ENCODE measurements at regions not wholly inside any gene's neighbourhood (a gene's known extent, or its start where the extent isn't known, plus 50 kb on each side); places are given as distances from the start of the nearest gene placed in this dataset.

- intact Hi-C loops (cut with micrococcal nuclease; ENCODE audit: unreplicated experiment), result no loop called here
- no peaks in the 10 kb centered on the region for H3K27me3 Mint-ChIP-seq (ENCODE audit: insufficient read depth, unreplicated experiment)
- no peak for DNase-seq
- CTCF ChIA-PET, result no interaction called here
- Histone ChIP-seq H3K4me3 (ENCODE audit: low read depth, low read length) (no peak overlapping the region), H3K9me3 (no peaks in the 10 kb centered on the region), H3K27me3 (replicated peaks; ENCODE audit: control insufficient read depth, insufficient read depth, low read length) (no peaks in the 10 kb centered on the region), H3K36me3 (ENCODE audit: control insufficient read depth, insufficient read depth, low read length) (no peaks in the 10 kb centered on the region), H3K4me1 (no peaks in the 10 kb centered on the region)
- POLR2A ChIA-PET, result no interaction called here
- no peak for TF ChIP-seq CTCF (IDR thresholded peaks at IDR 0.05; ENCODE audit: insufficient read depth in 1 of 2, low read depth in 1 of 2, low read length in 1 of 2, severe bottlenecking in 1 of 2, unreplicated experiment in 1 of 2)
- peaks cover 10% of the 10 kb centered on the region for H3K36me3 Mint-ChIP-seq (ENCODE audit: insufficient read depth, unreplicated experiment)
- H3K4me3 Mint-ChIP-seq (ENCODE audit: unreplicated experiment), result no peak overlapping the region
- H3K4me1 Mint-ChIP-seq (ENCODE audit: low read depth, unreplicated experiment), result no peaks in the 10 kb centered on the region
- no TSS peak for BruUV-seq (replicated peaks)
- H3K27ac Mint-ChIP-seq (ENCODE audit: unreplicated experiment), result no peak overlapping the region
- no peaks in the 10 kb centered on the region for H3K9me3 Mint-ChIP-seq (ENCODE audit: unreplicated experiment)
Measured at GRCh38 chr11:70630068-70630467, 231.7 kb downstream of the CTTN start.

- no peak for TF ChIP-seq CTCF (IDR thresholded peaks at IDR 0.05; ENCODE audit: insufficient read depth in 1 of 2, low read depth in 1 of 2, low read length in 1 of 2, severe bottlenecking in 1 of 2, unreplicated experiment in 1 of 2)
- peaks cover 8% of the 10 kb centered on the region for H3K36me3 Mint-ChIP-seq (ENCODE audit: insufficient read depth, unreplicated experiment)
- ChIA-PET CTCF (no interaction called here), POLR2A (no interaction called here)
- intact Hi-C loops (cut with micrococcal nuclease; ENCODE audit: unreplicated experiment), result no loop called here
- H3K9me3 ChIP-seq, result no peaks in the 10 kb centered on the region
- no peak overlapping the region for H3K4me3 ChIP-seq (ENCODE audit: low read depth, low read length)
- DNase-seq, result no peak
- H3K4me1 ChIP-seq, result no peaks in the 10 kb centered on the region
- no peaks in the 10 kb centered on the region for H3K4me1 Mint-ChIP-seq (ENCODE audit: low read depth, unreplicated experiment)
- no TSS peak for BruUV-seq (replicated peaks)
- no peak overlapping the region for H3K4me3 Mint-ChIP-seq (ENCODE audit: unreplicated experiment)
- no peaks in the 10 kb centered on the region for H3K9me3 Mint-ChIP-seq (ENCODE audit: unreplicated experiment)
- H3K27me3 Mint-ChIP-seq (ENCODE audit: insufficient read depth, unreplicated experiment), result no peaks in the 10 kb centered on the region
- H3K36me3 ChIP-seq (ENCODE audit: control insufficient read depth, insufficient read depth, low read length), result no peaks in the 10 kb centered on the region
- H3K27ac Mint-ChIP-seq (ENCODE audit: unreplicated experiment), result no peak overlapping the region
- H3K27me3 ChIP-seq (replicated peaks; ENCODE audit: control insufficient read depth, insufficient read depth, low read length), result no peaks in the 10 kb centered on the region
Measured at GRCh38 chr11:70630816-70631623, 232.7 kb downstream of the CTTN start.

- H3K4me3 Mint-ChIP-seq (ENCODE audit: unreplicated experiment), result no peak overlapping the region
- H3K27ac Mint-ChIP-seq (ENCODE audit: unreplicated experiment), result no peak overlapping the region
- H3K9me3 Mint-ChIP-seq (ENCODE audit: unreplicated experiment), result no peaks in the 10 kb centered on the region
- H3K36me3 ChIP-seq (ENCODE audit: control insufficient read depth, insufficient read depth, low read length), result 0 out of 2 replicates have a peak, but pooled peaks cover 2% of the 10 kb centered on the region
- no peak for DNase-seq
- H3K27me3 ChIP-seq (replicated peaks; ENCODE audit: control insufficient read depth, insufficient read depth, low read length), result no peaks in the 10 kb centered on the region
- H3K4me1 Mint-ChIP-seq (ENCODE audit: low read depth, unreplicated experiment), result no peaks in the 10 kb centered on the region
- H3K27me3 Mint-ChIP-seq (ENCODE audit: insufficient read depth, unreplicated experiment), result no peaks in the 10 kb centered on the region
- H3K4me3 ChIP-seq (ENCODE audit: low read depth, low read length), result no peak overlapping the region
- TF ChIP-seq CTCF (IDR thresholded peaks at IDR 0.05; ENCODE audit: insufficient read depth in 1 of 2, low read depth in 1 of 2, low read length in 1 of 2, severe bottlenecking in 1 of 2, unreplicated experiment in 1 of 2), result no peak
- H3K36me3 Mint-ChIP-seq (ENCODE audit: insufficient read depth, unreplicated experiment), result peaks cover 5% of the 10 kb centered on the region
- no peaks in the 10 kb centered on the region for H3K4me1 ChIP-seq
- BruUV-seq (replicated peaks), result no TSS peak
- no peaks in the 10 kb centered on the region for H3K9me3 ChIP-seq
- intact Hi-C loops (cut with micrococcal nuclease; ENCODE audit: unreplicated experiment), result no loop called here
- ChIA-PET CTCF (no interaction called here), POLR2A (no interaction called here)
Measured at GRCh38 chr11:70631624-70632047, 233.3 kb downstream of the CTTN start.

Data from Caco-2 (cell line).